GM12878 (cell line): ENCODE measurements at regions not wholly inside any gene's neighbourhood (a gene's known extent, or its start where the extent isn't known, plus 50 kb on each side); places are given as distances from the start of the nearest gene placed in this dataset.

Source experiments
- ATAC-seq: fragments of 200-7000 bp; cut with Tn5 transposase; 3 replicates; pipeline ENCODE4 v1.9.1; 2020; ENCODE audit warnings: mild to moderate bottlenecking, moderate library complexity
- BruUV-seq: library from RNA; stranded (reverse); fragments of 400-500 nt; replicated peaks from 2 replicates; lab custom pipeline; 2021; lab: Mats Ljungman, UMichigan
- CTCF ChIA-PET: fragments of 300-600 bp; sonication (Branson Sonifier 250); formaldehyde crosslinking; extraction: SDS; loops from one replicate; lab custom pipeline; 2021; ENCODE audit warnings: inconsistent platforms; lab: Yijun Ruan, JAX
- POLR2A ChIA-PET: fragments of 350-600 bp; formaldehyde crosslinking; extraction: SDS; loops from one replicate; lab custom pipeline; 2021; ENCODE audit warnings: inconsistent platforms; lab: Charles Lee
- RAD21 ChIA-PET: fragments of 300-600 bp; sonication (Branson Sonifier 250); formaldehyde crosslinking; loops from one replicate; lab custom pipeline; 2023; ENCODE audit warnings: antibody characterized with exemption; ENCODE audit not compliant: unreplicated experiment; lab: Charles Lee
- SMC1A ChIA-PET: fragments of 300-600 bp; sonication (Branson Sonifier 250); formaldehyde crosslinking; loops from one replicate; lab custom pipeline; 2023; ENCODE audit not compliant: unreplicated experiment, uncharacterized antibody; lab: Charles Lee
- DNase-seq: peaks from one replicate; pipeline ENCODE4 v3.0.0-alpha.2; 2011; ENCODE audit warnings: low read depth, low spot score
- FAIRE-seq: peaks from 3 replicates; lab custom pipeline; 2011; peaks lifted over from hg19 to GRCh38; lab: Jason Lieb, UNC
- H2AFZ ChIP-seq: 2 replicates; pipeline ENCODE4 v1.6.0; 2011; ENCODE audit warnings: low read depth, low read length, control low read depth; ENCODE audit not compliant: control insufficient read depth
- H3K27ac ChIP-seq: 2 replicates; pipeline ENCODE4 v1.5.1; 2011; ENCODE audit warnings: control low read depth; ENCODE audit not compliant: control insufficient read depth, insufficient read depth
- H3K27me3 ChIP-seq, 2 experiments: replicated peaks in 1 of 2; 2 replicates each; pipeline versions ENCODE4 v1.6.0 to v1.6.1; 2011; ENCODE audit warnings: low read length in 1 of 2; ENCODE audit not compliant: control insufficient read depth in 2 of 2, insufficient read depth in 2 of 2
- H3K36me3 ChIP-seq, 2 experiments: 2 replicates each; pipeline ENCODE4 v1.5.1; 2011; ENCODE audit warnings: low read length in 1 of 2; ENCODE audit not compliant: control insufficient read depth in 2 of 2, insufficient read depth in 2 of 2
- H3K4me1 ChIP-seq: 2 replicates; pipeline ENCODE4 v1.6.1; 2011; ENCODE audit warnings: mild to moderate bottlenecking, low read length, moderate library complexity, mixed read lengths; ENCODE audit not compliant: control insufficient read depth, insufficient read depth
- H3K4me2 ChIP-seq: 2 replicates; pipeline ENCODE4 v1.6.0; 2011; ENCODE audit warnings: control low read depth; ENCODE audit not compliant: control insufficient read depth, insufficient read depth
- H3K4me3 ChIP-seq: fragments of 200-600 bp; sonication (generic); 2 replicates; pipeline ENCODE4 v1.5.1; 2016
- H3K79me2 ChIP-seq: 2 replicates; pipeline ENCODE4 v1.6.0; 2011; ENCODE audit warnings: low read length; ENCODE audit not compliant: control insufficient read depth, insufficient read depth
- H3K9ac ChIP-seq: 2 replicates; pipeline ENCODE4 v1.8.0; 2011; ENCODE audit warnings: low read length, control low read depth, mixed read lengths; ENCODE audit not compliant: control insufficient read depth, insufficient read depth
- H3K9me3 ChIP-seq: replicated peaks from 3 replicates; pipeline ENCODE4 v1.5.1; 2011; ENCODE audit warnings: mild to moderate bottlenecking, low read length; ENCODE audit not compliant: control insufficient read depth, insufficient read depth
- H4K20me1 ChIP-seq: 2 replicates; pipeline ENCODE4 v1.6.0; 2011; ENCODE audit not compliant: control insufficient read depth, insufficient read depth
- BMI1 ChIP-seq: fragments of 450-650 bp; IDR thresholded peaks from 2 replicates; pipeline ENCODE4 v1.6.1; 2016; ENCODE audit warnings: mild to moderate bottlenecking, moderate library complexity, borderline replicate concordance
- CUX1 ChIP-seq: IDR thresholded peaks from 2 replicates; pipeline ENCODE4 v1.6.1; 2012; ENCODE audit warnings: improper control_type of control experiment, low read depth, low read length; ENCODE audit not compliant: insufficient replicate concordance
- DPF2 ChIP-seq: fragments of 450-650 bp; IDR thresholded peaks from 2 replicates; pipeline ENCODE4 v1.6.1; 2017; ENCODE audit warnings: mild to moderate bottlenecking
- ETV6 ChIP-seq, 2 experiments: fragments of 450-650 bp in 1 of 2; IDR thresholded peaks in 1 of 2; conservative IDR thresholded peaks in 1 of 2; 2 replicates each; pipeline ENCODE4 v1.6.1; 2014; ENCODE audit warnings: antibody characterized with exemption in 1 of 2, borderline replicate concordance in 1 of 2, low read depth in 1 of 2, mild to moderate bottlenecking in 1 of 2, moderate library complexity in 1 of 2
- HCFC1 ChIP-seq: fragments of 150-350 bp; IDR thresholded peaks from 2 replicates; pipeline ENCODE4 v1.6.1; 2014; ENCODE audit warnings: low read length
- MTA3 ChIP-seq: IDR thresholded peaks from 2 replicates; pipeline ENCODE4 v1.6.1; 2012; ENCODE audit warnings: low read length, inconsistent platforms, borderline replicate concordance
- PAX5 ChIP-seq: IDR thresholded peaks from 2 replicates; pipeline ENCODE4 v1.6.1; 2011; ENCODE audit warnings: low read depth, low read length, borderline replicate concordance
- PML ChIP-seq: IDR thresholded peaks from 2 replicates; pipeline ENCODE4 v1.6.1; 2012; ENCODE audit warnings: low read length, inconsistent platforms
- POLR2A ChIP-seq: IDR thresholded peaks from 2 replicates; pipeline ENCODE4 v1.6.1; 2011; ENCODE audit warnings: low read depth, mild to moderate bottlenecking, low read length
- SPI1 ChIP-seq: IDR thresholded peaks from 2 replicates; pipeline ENCODE4 v1.6.1; 2011; ENCODE audit warnings: low read depth, mild to moderate bottlenecking, low read length, moderate library complexity, borderline replicate concordance; ENCODE audit not compliant: insufficient read depth
- TCF3 ChIP-seq: IDR thresholded peaks from 2 replicates; pipeline ENCODE4 v1.6.1; 2012; ENCODE audit warnings: low read depth, mild to moderate bottlenecking, low read length, borderline replicate concordance; ENCODE audit not compliant: insufficient read depth
- ZBTB4 ChIP-seq: fragments of 450-650 bp; formaldehyde crosslinking; IDR thresholded peaks from 2 replicates; pipeline ENCODE4 v1.4.0; 2022; ENCODE audit warnings: mild to moderate bottlenecking, moderate library complexity
- WGBS: methylation state at CpG from one replicate; pipeline ENCODE4 v1.1.6; 2016; ENCODE audit warnings: low lambda C conversion rate; ENCODE audit not compliant: insufficient replicate concordance, insufficient coverage; ENCODE audit errors: missing lambda C conversion rate; 5-methylcytosine and 5-hydroxymethylcytosine counted together
- in situ Hi-C: fragments of 300-500 bp; cut with MboI; formaldehyde crosslinking; loops from 9 replicates; pipeline ENCODE4 v1.14.3; 2018; ENCODE audit warnings: mixed read lengths
- intact Hi-C: fragments of 100-400 bp; cut with micrococcal nuclease; formaldehyde crosslinking; loops from one replicate; pipeline ENCODE4 v1.14.2; 2022; ENCODE audit not compliant: unreplicated experiment

- H4K20me1 ChIP-seq = no peaks in the 10 kb centered on the region
- ChIA-PET CTCF (interaction anchor here (1.6 kb wide), 1 partner anchor 9 kb away, joined by 4 read pairs; no protein-coding TSS in a partner anchor), RAD21 (interaction anchor here (0.6 kb wide), 1 partner anchor 105 kb away, joined by 3 read pairs; no protein-coding TSS in a partner anchor), SMC1A (interaction anchor here (0.6 to 1.9 kb wide), 2 partner anchors 9 to 33 kb away, joined by 3 to 6 read pairs; no protein-coding TSS in a partner anchor), POLR2A (interaction anchor here (0.6 kb wide), 1 partner anchor 186 kb away, joined by 3 read pairs; no protein-coding TSS in a partner anchor)
- 0% methylated on average over 1 of the region's 1 CpG for WGBS
- no peak for FAIRE-seq
- H3K79me2 ChIP-seq = no peaks in the 10 kb centered on the region
- no peaks in the 10 kb centered on the region for H3K9me3 ChIP-seq
- intact Hi-C loops (no loop called here), in situ Hi-C loops (no loop called here)
- BruUV-seq = no TSS peak
- H3K36me3 ChIP-seq = no peaks in the 10 kb centered on the region
- no peak for DNase-seq
- no peak overlapping the region for H3K27ac ChIP-seq
- H3K4me1 ChIP-seq = no peaks in the 10 kb centered on the region
- H3K9ac ChIP-seq = no peak overlapping the region
- no peak overlapping the region for H2AFZ ChIP-seq
- ATAC-seq = no peak
- no peak overlapping the region for H3K4me3 ChIP-seq
- H3K27me3 ChIP-seq = no peaks in the 10 kb centered on the region
- H3K4me2 ChIP-seq = no peak overlapping the region
- TF ChIP-seq BMI1 (no peak), DPF2 (no peak), MTA3 (no peak), HCFC1 (no peak), POLR2A (no peak), PAX5 (no peak), CUX1 (no peak), SPI1 (no peak), PML (no peak), TCF3 (no peak), ZBTB4 (CRISPR knock-in tag) (no peak), ETV6 (conservative IDR thresholded peaks at IDR 0.05 in 1 of 2, IDR thresholded peaks at IDR 0.05 in 1 of 2; ENCODE audit: borderline replicate concordance in 1 of 2, low read depth in 1 of 2) (no peak)
Observed at GRCh38 chr7:125247514-125248098, 318.0 kb upstream of the POT1 start.
